H1 (cell line): ENCODE measurements at regions not wholly inside any gene's neighbourhood (a gene's known extent, or its start where the extent isn't known, plus 50 kb on each side); places are given as distances from the start of the nearest gene placed in this dataset.

Source experiments
- CTCF ChIA-PET: fragments of 300-600 bp; sonication (Branson Sonifier 250); formaldehyde crosslinking; loops from one replicate; lab custom pipeline; 2021; ENCODE audit not compliant: partially characterized antibody; lab: Charles Lee
- POLR2A ChIA-PET: fragments of 300-600 bp; sonication (Branson Sonifier 250); formaldehyde crosslinking; loops from one replicate; lab custom pipeline; 2021; ENCODE audit warnings: inconsistent platforms; ENCODE audit not compliant: partially characterized antibody; lab: Charles Lee
- DNase-seq, 2 experiments: peaks; one replicate each; pipeline versions ENCODE4 v3.0.0 to v3.0.0-alpha.2; 2010 to 2022; ENCODE audit warnings: low spot score in 2 of 2, low read depth in 1 of 2, mixed read lengths in 1 of 2
- FAIRE-seq: peaks from 2 replicates; lab custom pipeline; 2011; peaks lifted over from hg19 to GRCh38; lab: Jason Lieb, UNC
- H2AFZ ChIP-seq: 2 replicates; pipeline ENCODE4 v1.8.1; 2012; ENCODE audit warnings: low read length, inconsistent platforms
- H2AK5ac ChIP-seq: 2 replicates; pipeline ENCODE4 v1.6.1; 2013; ENCODE audit warnings: low read depth, low read length
- H2BK120ac ChIP-seq: replicated peaks from 2 replicates; pipeline ENCODE3; 2013; ENCODE audit warnings: low read depth, low read length, inconsistent platforms
- H2BK12ac ChIP-seq: 2 replicates; pipeline ENCODE4 v1.6.1; 2013; ENCODE audit warnings: low read depth, low read length
- H2BK15ac ChIP-seq: 2 replicates; pipeline ENCODE4 v1.6.1; 2013; ENCODE audit warnings: low read length
- H2BK20ac ChIP-seq: 2 replicates; pipeline ENCODE4 v1.6.1; 2013; ENCODE audit warnings: low read length
- H2BK5ac ChIP-seq: 2 replicates; pipeline ENCODE4 v1.6.1; 2013; ENCODE audit warnings: low read depth, low read length
- H3K14ac ChIP-seq: 2 replicates; pipeline ENCODE4 v1.6.1; 2013; ENCODE audit warnings: inconsistent platforms; ENCODE audit not compliant: insufficient read length
- H3K18ac ChIP-seq: 2 replicates; pipeline ENCODE4 v1.6.1; 2013; ENCODE audit warnings: low read length; ENCODE audit errors: extremely low read depth
- H3K23ac ChIP-seq: 2 replicates; pipeline ENCODE4 v1.6.1; 2013; ENCODE audit warnings: inconsistent platforms; ENCODE audit not compliant: insufficient read length
- H3K23me2 ChIP-seq: 2 replicates; pipeline ENCODE4 v1.6.1; 2013; ENCODE audit warnings: low read depth, low read length
- H3K27ac ChIP-seq: 2 replicates; pipeline ENCODE4 v1.6.1; 2011; ENCODE audit warnings: low read depth, low read length, inconsistent platforms
- H3K27me3 ChIP-seq, 4 experiments: replicated peaks in 1 of 4; 1 replicate in 1 of 4; 2 replicates in 3 of 4; pipeline versions ENCODE4 v1.6.1 to v1.8.1; 2011 to 2013; ENCODE audit warnings: low read length in 3 of 4, mild to moderate bottlenecking in 3 of 4, inconsistent platforms in 2 of 4, mixed read lengths in 2 of 4, moderate library complexity in 1 of 4; ENCODE audit not compliant: control insufficient read depth in 3 of 4, insufficient read depth in 3 of 4; ENCODE audit errors: extremely low read depth in 1 of 4
- H3K36me3 ChIP-seq, 4 experiments: 2 replicates each; pipeline versions ENCODE4 v1.6.1 to v1.8.1; 2011 to 2013; ENCODE audit warnings: mild to moderate bottlenecking in 4 of 4, low read length in 3 of 4, moderate library complexity in 2 of 4, control low read depth in 1 of 4, inconsistent platforms in 1 of 4; ENCODE audit not compliant: insufficient read depth in 4 of 4, control insufficient read depth in 2 of 4
- H3K4ac ChIP-seq: replicated peaks from 2 replicates; pipeline ENCODE3; 2013; ENCODE audit warnings: low read length, low read depth, mixed read lengths, inconsistent platforms; ENCODE audit not compliant: insufficient read length
- H3K4me1 ChIP-seq, 4 experiments: replicated peaks in 1 of 4; 1 replicate in 1 of 4; 2 replicates in 3 of 4; pipeline versions ENCODE4 v1.6.1 to v1.8.1; 2011 to 2013; ENCODE audit warnings: low read length in 3 of 4, inconsistent platforms in 2 of 4, mixed read lengths in 1 of 4; ENCODE audit not compliant: insufficient read depth in 4 of 4, control insufficient read depth in 3 of 4
- H3K4me2 ChIP-seq, 2 experiments: 2 replicates each; pipeline versions ENCODE4 v1.6.1 to v1.8.1; 2011 to 2013; ENCODE audit warnings: low read depth in 2 of 2, low read length in 2 of 2, control low read depth in 1 of 2, inconsistent platforms in 1 of 2, mild to moderate bottlenecking in 1 of 2; ENCODE audit not compliant: insufficient read depth in 1 of 2
- H3K4me3 ChIP-seq, 4 experiments: fragments of 200-600, 300-600 bp in 1 of 4; sonication (generic), shearing (Covaris generic), sonication (Bioruptor Twin) in 1 of 4; 2 replicates each; pipeline versions ENCODE4 v1.5.1 to v1.8.1; 2011 to 2016; ENCODE audit warnings: low read length in 4 of 4, low read depth in 3 of 4, control low read depth in 2 of 4, inconsistent platforms in 2 of 4, mild to moderate bottlenecking in 2 of 4, mixed read lengths in 1 of 4, moderate library complexity in 1 of 4; ENCODE audit not compliant: insufficient read depth in 2 of 4; ENCODE audit errors: extremely low read depth in 1 of 4
- H3K56ac ChIP-seq: replicated peaks from 2 replicates; pipeline ENCODE3; 2013; ENCODE audit warnings: low read depth, mild to moderate bottlenecking, mixed read lengths, low read length, inconsistent platforms; ENCODE audit not compliant: insufficient read length
- H3K79me1 ChIP-seq: 2 replicates; pipeline ENCODE4 v1.6.1; 2013; ENCODE audit warnings: low read depth, low read length, control low read depth
- H3K79me2 ChIP-seq, 2 experiments: 2 replicates each; pipeline versions ENCODE4 v1.6.1 to v1.8.1; 2012 to 2013; ENCODE audit warnings: low read length in 2 of 2, mild to moderate bottlenecking in 2 of 2, inconsistent platforms in 1 of 2; ENCODE audit not compliant: insufficient read depth in 2 of 2, control insufficient read depth in 1 of 2
- H3K9ac ChIP-seq, 4 experiments: replicated peaks in 1 of 4; 1 replicate in 1 of 4; 2 replicates in 3 of 4; pipeline versions ENCODE4 v1.6.1 to v1.8.1; 2011 to 2013; ENCODE audit warnings: low read depth in 3 of 4, low read length in 3 of 4, control low read depth in 2 of 4, mild to moderate bottlenecking in 2 of 4, moderate library complexity in 2 of 4, inconsistent platforms in 1 of 4; ENCODE audit errors: extremely low read depth in 1 of 4
- H3K9me3 ChIP-seq, 2 experiments: 2 replicates each; pipeline versions ENCODE4 v1.6.1 to v1.8.1; 2012 to 2013; ENCODE audit warnings: mild to moderate bottlenecking in 2 of 2, moderate library complexity in 2 of 2, control low read depth in 1 of 2, inconsistent platforms in 1 of 2, low read depth in 1 of 2, low read length in 1 of 2, mixed read lengths in 1 of 2; ENCODE audit not compliant: insufficient read depth in 2 of 2
- H4K20me1 ChIP-seq, 2 experiments: replicated peaks in 1 of 2; 2 replicates each; pipeline versions ENCODE3 to v1.8.1; 2011 to 2013; ENCODE audit warnings: inconsistent platforms in 2 of 2, low read length in 2 of 2, mild to moderate bottlenecking in 1 of 2; ENCODE audit not compliant: insufficient read depth in 2 of 2, control insufficient read depth in 1 of 2
- H4K5ac ChIP-seq: 2 replicates; pipeline ENCODE4 v1.6.1; 2013; ENCODE audit warnings: low read length, low read depth, mixed read lengths, inconsistent platforms; ENCODE audit not compliant: insufficient read length
- H4K8ac ChIP-seq: 2 replicates; pipeline ENCODE4 v1.8.0; 2013; ENCODE audit warnings: mild to moderate bottlenecking, moderate library complexity, low read length, inconsistent platforms; ENCODE audit not compliant: insufficient read depth; ENCODE audit errors: extremely low read depth
- H4K91ac ChIP-seq: replicated peaks from 2 replicates; pipeline ENCODE3; 2013; ENCODE audit warnings: low read length, mixed read lengths, inconsistent platforms; ENCODE audit not compliant: insufficient read length
- CHD1 ChIP-seq: IDR thresholded peaks from 2 replicates; pipeline ENCODE4 v1.6.1; 2012; ENCODE audit warnings: low read depth, low read length, improper control_type of control experiment
- JUND ChIP-seq: IDR thresholded peaks from 2 replicates; pipeline ENCODE4 v1.6.1; 2011; ENCODE audit warnings: mild to moderate bottlenecking, improper control_type of control experiment, low read length
- RFX5 ChIP-seq: IDR thresholded peaks from 2 replicates; pipeline ENCODE4 v1.6.1; 2011; ENCODE audit warnings: low read depth, low read length, improper control_type of control experiment, borderline replicate concordance
- SIX5 ChIP-seq: IDR thresholded peaks from 2 replicates; pipeline ENCODE4 v1.6.1; 2011; ENCODE audit warnings: mild to moderate bottlenecking, low read depth, low read length
- SRF ChIP-seq: IDR thresholded peaks from 2 replicates; pipeline ENCODE4 v1.6.1; 2011; ENCODE audit warnings: mild to moderate bottlenecking, low read depth, low read length, moderate library complexity
- TCF12 ChIP-seq: IDR thresholded peaks from 2 replicates; pipeline ENCODE4 v1.6.1; 2011; ENCODE audit warnings: low read depth, mild to moderate bottlenecking, low read length
- WGBS, 2 experiments: shearing (Covaris generic) in 1 of 2; methylation state at CpG; one replicate each; pipeline versions ENCODE4 v1.1.6 to v1.1.7; 2013 to 2015; ENCODE audit warnings: low lambda C conversion rate in 2 of 2, mixed read lengths in 2 of 2, inconsistent platforms in 1 of 2, low coverage in 1 of 2, missing lambda C conversion rate in 1 of 2; ENCODE audit not compliant: insufficient replicate concordance in 2 of 2, insufficient coverage in 1 of 2, insufficient read length in 1 of 2; ENCODE audit errors: extremely low coverage in 1 of 2, missing lambda C conversion rate in 1 of 2; 5-methylcytosine and 5-hydroxymethylcytosine counted together

DNA sequence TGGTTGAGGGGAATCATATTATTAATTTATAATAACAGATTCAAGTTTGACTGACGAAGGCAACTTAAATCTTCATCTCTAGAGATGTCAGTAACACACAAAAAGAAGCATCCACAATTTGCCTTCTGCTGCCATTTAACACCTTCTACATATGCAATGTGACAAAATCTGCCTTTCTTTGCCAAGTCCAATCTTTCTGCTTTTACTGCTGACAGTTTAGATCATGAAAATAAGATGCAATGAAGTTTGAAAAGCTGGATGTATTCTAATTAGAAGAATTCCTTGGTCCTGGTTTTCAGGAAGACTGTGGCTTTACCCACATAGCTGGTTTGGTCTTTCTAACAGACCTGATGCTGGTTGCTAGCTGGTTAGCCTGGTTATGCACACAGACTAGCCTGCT lies 178.9 kb downstream of the ACER2 start:
- H3K4me3 ChIP-seq, result no peak overlapping the region
- no peak overlapping the region for H2BK12ac ChIP-seq
- peaks cover 0 to 2% of the 10 kb centered on the region in 2 experiments for H4K20me1 ChIP-seq
- H3K27me3 ChIP-seq, result no peaks in the 10 kb centered on the region
- H2AFZ ChIP-seq, result no peak overlapping the region
- peaks cover 0 to 3% of the 10 kb centered on the region in 2 experiments; a peak in 1 of 4 replicates for H3K9me3 ChIP-seq
- no peak overlapping the region for H3K9ac ChIP-seq
- no peak overlapping the region for H2BK15ac ChIP-seq
- no peaks in the 10 kb centered on the region for H3K79me1 ChIP-seq
- no peak overlapping the region for H3K14ac ChIP-seq
- H2BK20ac ChIP-seq, result no peak overlapping the region
- 77% methylated on average over 1 of the region's 1 CpG; no CpG with 5 or more reads in 1 of the 2 experiments for WGBS, 2 experiments
- H3K4me1 ChIP-seq, result no peaks in the 10 kb centered on the region
- H3K23me2 ChIP-seq, result no peaks in the 10 kb centered on the region
- no peak overlapping the region for H4K91ac ChIP-seq
- DNase-seq (no peak), FAIRE-seq (no peak)
- no peak overlapping the region for H2BK120ac ChIP-seq
- H3K27ac ChIP-seq, result no peak overlapping the region
- ChIA-PET CTCF (interaction anchor here (1.6 kb wide), 1 partner anchor 8 kb away, joined by 3 read pairs; no protein-coding TSS in a partner anchor), POLR2A (interaction anchor here (0.5 kb wide), 1 partner anchor 14 kb away, joined by 3 read pairs; no protein-coding TSS in a partner anchor)
- no peak overlapping the region for H4K5ac ChIP-seq
- H3K4ac ChIP-seq, result no peak overlapping the region
- H3K36me3 ChIP-seq, result no peaks in the 10 kb centered on the region; a peak in 1 of 8 replicates
- H3K4me2 ChIP-seq, result no peak overlapping the region
- H3K79me2 ChIP-seq, result no peaks in the 10 kb centered on the region
- H2AK5ac ChIP-seq, result no peak overlapping the region
- no peak overlapping the region for H2BK5ac ChIP-seq
- no peak overlapping the region for H3K56ac ChIP-seq
- no peak overlapping the region for H3K18ac ChIP-seq
- H3K23ac ChIP-seq, result no peak overlapping the region
- H4K8ac ChIP-seq, result no peak overlapping the region
- TF ChIP-seq RFX5 (no peak), SIX5 (no peak), CHD1 (no peak), TCF12 (no peak), JUND (no peak), SRF (no peak)
